SK-N-SH treated with all-trans-retinoic acid at 6 μM for 48 hours (cell line): ENCODE measurements at regions not wholly inside any gene's neighbourhood (a gene's known extent, or its start where the extent isn't known, plus 50 kb on each side); places are given as distances from the start of the nearest gene placed in this dataset.

ENCODE experiments used
- CSRNP3 ChIP-seq: fragments of 250-450 bp; sonication (Bioruptor Pico); IDR thresholded peaks from 2 replicates; pipeline ENCODE4 v1.5.1; 2021; ENCODE audit warnings: mild to moderate bottlenecking, moderate library complexity
- OSR1 ChIP-seq: fragments of 250-450 bp; sonication (Bioruptor Pico); IDR thresholded peaks from 2 replicates; pipeline ENCODE4 v1.8.0; 2022; ENCODE audit warnings: moderate library complexity, mild to moderate bottlenecking, inconsistent platforms
- PATZ1 ChIP-seq: fragments of 250-450 bp; sonication (Bioruptor Pico); IDR thresholded peaks from 2 replicates; pipeline ENCODE4 v1.8.0; 2020; ENCODE audit warnings: mild to moderate bottlenecking, moderate library complexity, borderline replicate concordance
- TOX ChIP-seq: fragments of 250-450 bp; sonication (Bioruptor Pico); IDR thresholded peaks from 2 replicates; pipeline ENCODE4 v1.8.0; 2021; ENCODE audit warnings: mild to moderate bottlenecking, moderate library complexity, borderline replicate concordance

- no peak for TF ChIP-seq CSRNP3 (CRISPR knock-in tag)
- no peak for TF ChIP-seq OSR1 (CRISPR knock-in tag)
- no peak for TF ChIP-seq TOX (CRISPR knock-in tag)
- no peak for TF ChIP-seq PATZ1 (CRISPR knock-in tag)
Measured at GRCh38 chr12:24709216-24709615, 239.7 kb downstream of the BCAT1 start.
